DOHH2 (cell line): ENCODE measurements at regions not wholly inside any gene's neighbourhood (a gene's known extent, or its start where the extent isn't known, plus 50 kb on each side); places are given as distances from the start of the nearest gene placed in this dataset.

Experiments used
- H3F3A ChIP-seq: fragments of 200-600 bp; sonication (generic), shearing (Covaris generic); 2 replicates; pipeline ENCODE4 v1.6.0; 2016; ENCODE audit warnings: antibody characterized with exemption, mild to moderate bottlenecking; ENCODE audit not compliant: control insufficient read depth, insufficient read depth
- H3K27ac ChIP-seq: fragments of 200-600 bp; sonication (generic); 2 replicates; pipeline ENCODE4 v1.5.1; 2014; ENCODE audit warnings: low read depth, mild to moderate bottlenecking, low read length, moderate library complexity
- H3K27me3 ChIP-seq: fragments of 200-600 bp; sonication (generic); 2 replicates; pipeline ENCODE4 v1.6.1; 2014; ENCODE audit warnings: mild to moderate bottlenecking, low read length, mixed read lengths; ENCODE audit not compliant: control insufficient read depth
- H3K36me3 ChIP-seq: fragments of 200-600 bp; sonication (generic); 2 replicates; pipeline ENCODE4 v1.6.1; 2014; ENCODE audit warnings: mild to moderate bottlenecking, low read length, moderate library complexity, mixed read lengths; ENCODE audit not compliant: control insufficient read depth
- H3K4me1 ChIP-seq: fragments of 200-600 bp; sonication (generic); 2 replicates; pipeline ENCODE4 v1.6.1; 2014; ENCODE audit warnings: mild to moderate bottlenecking, low read length, mixed read lengths; ENCODE audit not compliant: control insufficient read depth
- H3K4me2 ChIP-seq: fragments of 200-600 bp; sonication (generic); 2 replicates; pipeline ENCODE4 v1.6.0; 2014; ENCODE audit warnings: mild to moderate bottlenecking, low read length, moderate library complexity
- H3K4me3 ChIP-seq: fragments of 200-600 bp; sonication (generic); 2 replicates; pipeline ENCODE4 v1.5.1; 2014; ENCODE audit warnings: mild to moderate bottlenecking, low read length, mixed read lengths
- H3K79me2 ChIP-seq: fragments of 200-600 bp; sonication (generic); 2 replicates; pipeline ENCODE4 v1.6.1; 2014; ENCODE audit warnings: mild to moderate bottlenecking, low read length, mixed read lengths; ENCODE audit not compliant: control insufficient read depth
- H3K9me2 ChIP-seq: fragments of 200-600 bp; sonication (generic); replicated peaks from 2 replicates; pipeline ENCODE4 v1.6.1; 2014; ENCODE audit warnings: mild to moderate bottlenecking, low read length, mixed read lengths; ENCODE audit not compliant: control insufficient read depth
- H3K9me3 ChIP-seq: fragments of 200-600 bp; sonication (generic); 2 replicates; pipeline ENCODE4 v1.6.1; 2014; ENCODE audit warnings: antibody characterized with exemption, low read length, mixed read lengths; ENCODE audit not compliant: control insufficient read depth, insufficient read depth
- H4K20me1 ChIP-seq: fragments of 200-600 bp; sonication (generic); 2 replicates; pipeline ENCODE4 v1.6.0; 2014; ENCODE audit warnings: low read depth, mild to moderate bottlenecking, antibody characterized with exemption, low read length, moderate library complexity; ENCODE audit not compliant: control insufficient read depth, insufficient read depth
- EZH2phosphoT487 ChIP-seq: fragments of 200-600 bp; sonication (generic); IDR thresholded peaks from 2 replicates; pipeline ENCODE4 v1.6.1; 2017; ENCODE audit warnings: borderline replicate concordance, mild to moderate bottlenecking, antibody characterized with exemption, low read length, moderate library complexity, mixed read lengths
- TF ChIP-seq, protein P1 (sequence below): fragments of 200-600 bp; sonication (generic); IDR thresholded peaks from one replicate; pipeline ENCODE4 v1.5.1; 2014; ENCODE audit warnings: antibody characterized with exemption, mild to moderate bottlenecking, low read depth, low read length; ENCODE audit not compliant: poor library complexity, severe bottlenecking

DNA sequence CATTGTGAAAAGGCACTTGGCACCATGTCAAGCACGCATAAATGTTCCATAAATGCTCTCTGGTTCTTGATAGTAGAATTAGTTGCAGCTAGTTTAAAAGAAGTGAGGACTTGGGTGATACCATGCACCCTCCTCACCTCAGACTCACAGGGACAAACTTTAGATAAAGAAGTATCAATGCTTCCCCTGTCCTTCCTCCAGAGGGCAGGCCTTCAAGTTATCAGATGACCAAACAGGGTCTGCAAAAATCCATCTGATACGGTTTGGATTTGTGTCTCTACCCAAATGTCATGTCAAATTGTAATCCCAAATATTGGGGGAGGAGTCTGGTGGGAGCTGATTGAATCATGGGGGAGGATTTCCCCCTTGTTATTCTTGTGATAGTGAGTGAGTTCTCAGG, 54.1 kb downstream of the C1QL2 start:
- H3K27me3 ChIP-seq: no peaks in the 10 kb centered on the region
- H3K4me1 ChIP-seq: no peaks in the 10 kb centered on the region
- H3K27ac ChIP-seq: no peak overlapping the region
- no peaks in the 10 kb centered on the region for H3F3A ChIP-seq
- no peak overlapping the region for H3K4me3 ChIP-seq
- TF ChIP-seq, protein P1, sequence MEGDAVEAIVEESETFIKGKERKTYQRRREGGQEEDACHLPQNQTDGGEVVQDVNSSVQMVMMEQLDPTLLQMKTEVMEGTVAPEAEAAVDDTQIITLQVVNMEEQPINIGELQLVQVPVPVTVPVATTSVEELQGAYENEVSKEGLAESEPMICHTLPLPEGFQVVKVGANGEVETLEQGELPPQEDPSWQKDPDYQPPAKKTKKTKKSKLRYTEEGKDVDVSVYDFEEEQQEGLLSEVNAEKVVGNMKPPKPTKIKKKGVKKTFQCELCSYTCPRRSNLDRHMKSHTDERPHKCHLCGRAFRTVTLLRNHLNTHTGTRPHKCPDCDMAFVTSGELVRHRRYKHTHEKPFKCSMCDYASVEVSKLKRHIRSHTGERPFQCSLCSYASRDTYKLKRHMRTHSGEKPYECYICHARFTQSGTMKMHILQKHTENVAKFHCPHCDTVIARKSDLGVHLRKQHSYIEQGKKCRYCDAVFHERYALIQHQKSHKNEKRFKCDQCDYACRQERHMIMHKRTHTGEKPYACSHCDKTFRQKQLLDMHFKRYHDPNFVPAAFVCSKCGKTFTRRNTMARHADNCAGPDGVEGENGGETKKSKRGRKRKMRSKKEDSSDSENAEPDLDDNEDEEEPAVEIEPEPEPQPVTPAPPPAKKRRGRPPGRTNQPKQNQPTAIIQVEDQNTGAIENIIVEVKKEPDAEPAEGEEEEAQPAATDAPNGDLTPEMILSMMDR: no peak
- no peak for TF ChIP-seq EZH2phosphoT487
- H3K79me2 ChIP-seq: no peaks in the 10 kb centered on the region
- no peaks in the 10 kb centered on the region for H3K9me3 ChIP-seq
- H4K20me1 ChIP-seq: no peaks in the 10 kb centered on the region
- H3K9me2 ChIP-seq: no peaks in the 10 kb centered on the region
- no peaks in the 10 kb centered on the region for H3K36me3 ChIP-seq
- H3K4me2 ChIP-seq: no peak overlapping the region

DNA sequence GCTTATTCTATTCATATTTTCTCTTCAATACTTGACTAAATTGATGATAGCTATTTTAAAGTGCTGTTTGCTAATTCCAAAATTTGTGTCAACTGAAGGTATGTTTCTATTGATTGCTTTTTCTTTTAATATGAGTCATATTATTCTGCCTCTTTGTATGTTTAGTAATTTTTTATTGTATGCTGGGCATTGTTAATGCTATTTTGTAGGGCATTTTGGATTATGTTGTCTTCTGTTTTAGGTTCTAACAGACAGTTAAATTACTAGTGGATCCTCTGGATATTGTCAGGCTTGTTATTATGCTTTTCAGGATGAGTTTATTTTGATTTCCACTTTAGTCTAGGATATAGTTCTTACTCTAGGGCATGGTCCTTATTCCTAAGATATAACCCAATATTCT, 55.6 kb downstream of the C1QL2 start:
- Histone ChIP-seq H3K9me2 (no peaks in the 10 kb centered on the region), H3F3A (no peaks in the 10 kb centered on the region), H3K36me3 (no peaks in the 10 kb centered on the region), H3K4me2 (no peak overlapping the region), H3K27me3 (no peaks in the 10 kb centered on the region), H4K20me1 (no peaks in the 10 kb centered on the region), H3K79me2 (no peaks in the 10 kb centered on the region), H3K4me1 (no peaks in the 10 kb centered on the region), H3K9me3 (no peaks in the 10 kb centered on the region), H3K4me3 (no peak overlapping the region), H3K27ac (no peak overlapping the region)
- TF ChIP-seq, protein P1: no peak
- no peak for TF ChIP-seq EZH2phosphoT487

DNA sequence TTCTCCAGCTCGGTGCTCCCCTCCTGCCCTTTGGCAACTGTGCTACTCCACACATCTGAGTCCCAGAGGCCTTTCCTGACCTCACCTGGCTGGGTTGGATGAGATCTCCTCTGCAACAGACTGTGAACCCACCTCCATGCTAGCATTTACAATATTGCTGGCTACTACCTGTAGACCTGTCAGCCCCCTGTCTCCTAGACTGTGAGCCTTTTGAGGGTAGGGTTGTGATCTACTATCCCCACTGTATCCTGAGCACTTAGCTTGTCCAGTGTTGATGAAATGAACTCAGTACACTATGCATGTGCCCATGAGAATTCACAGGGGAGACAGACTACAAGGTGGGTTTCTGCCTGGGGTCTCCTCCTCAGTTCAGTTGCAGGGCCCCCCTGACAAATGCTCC, 70.1 kb downstream of the C1QL2 start:
- no peaks in the 10 kb centered on the region for H3K4me1 ChIP-seq
- H3K27ac ChIP-seq: no peak overlapping the region
- no peaks in the 10 kb centered on the region for H4K20me1 ChIP-seq
- no peak overlapping the region for H3K4me3 ChIP-seq
- H3K79me2 ChIP-seq: no peaks in the 10 kb centered on the region
- H3K9me2 ChIP-seq: no peaks in the 10 kb centered on the region
- peaks cover 6% of the 10 kb centered on the region; the same call in 1 of the 2 replicates for H3K27me3 ChIP-seq
- no peak for TF ChIP-seq EZH2phosphoT487
- TF ChIP-seq, protein P1: no peak
- H3K4me2 ChIP-seq: no peak overlapping the region
- no peaks in the 10 kb centered on the region for H3K36me3 ChIP-seq
- no peaks in the 10 kb centered on the region for H3F3A ChIP-seq
- H3K9me3 ChIP-seq: no peaks in the 10 kb centered on the region

DNA sequence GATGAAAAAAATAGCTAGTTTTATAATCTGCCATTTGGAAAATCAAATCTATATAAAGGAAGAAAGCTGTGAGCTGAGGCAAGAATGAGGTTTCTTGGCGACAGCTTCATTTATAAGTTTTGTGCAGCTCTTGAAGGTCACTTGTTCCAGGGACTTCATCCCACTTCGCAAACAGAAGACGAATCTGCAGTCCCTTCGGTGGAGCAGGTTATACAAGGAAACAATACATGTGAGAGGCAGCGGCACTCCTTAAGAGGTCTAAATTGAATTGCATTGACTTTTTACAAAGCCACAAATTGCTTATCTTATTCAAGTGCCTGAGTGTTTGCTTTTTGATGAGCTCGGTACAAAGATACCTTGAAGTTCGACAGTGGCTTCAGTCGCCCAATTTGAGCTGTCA, 72.2 kb downstream of the C1QL2 start:
- no peaks in the 10 kb centered on the region for H3F3A ChIP-seq
- H3K4me2 ChIP-seq: no peak overlapping the region
- no peaks in the 10 kb centered on the region for H3K79me2 ChIP-seq
- no peaks in the 10 kb centered on the region for H3K36me3 ChIP-seq
- no peak overlapping the region for H3K27ac ChIP-seq
- no peaks in the 10 kb centered on the region for H3K9me3 ChIP-seq
- H4K20me1 ChIP-seq: no peaks in the 10 kb centered on the region
- H3K4me3 ChIP-seq: no peak overlapping the region
- H3K9me2 ChIP-seq: no peaks in the 10 kb centered on the region
- peaks cover 6% of the 10 kb centered on the region; the same call in 1 of the 2 replicates for H3K27me3 ChIP-seq
- no peak for TF ChIP-seq EZH2phosphoT487
- TF ChIP-seq, protein P1: no peak
- no peaks in the 10 kb centered on the region for H3K4me1 ChIP-seq
